NCI-H1417 treated with DMSO at 0.1 percent for 48 hours (cell line): ENCODE measurements at regions not wholly inside any gene's neighbourhood (a gene's known extent, or its start where the extent isn't known, plus 50 kb on each side); places are given as distances from the start of the nearest gene placed in this dataset.
"Not testable (repeated sequence)": the region's sequence is repeated elsewhere in the genome, so short reads cannot be mapped to it uniquely, and the experiment has no call there.

Experiments
- DNase-seq: peaks from one replicate; lab custom pipeline; 2025; lab: John Stamatoyannopoulos, UW

GRCh38 chr2:446963-447530 is 159.2 kb upstream of the ALKAL2 start:
- DNase-seq: no peak

GRCh38 chr2:446303-446874 is 158.5 kb upstream of the ALKAL2 start:
- peak; percentile 60 for DNase-seq

GRCh38 chr2:445896-446295 is 158.0 kb upstream of the ALKAL2 start:
- DNase-seq: no peak

- no peak for DNase-seq
Observed at GRCh38 chr2:444937-445884, 157.3 kb upstream of the ALKAL2 start.

- no peak for DNase-seq
Observed at GRCh38 chr2:443741-444140, 155.8 kb upstream of the ALKAL2 start.

GRCh38 chr2:443216-443615 is 155.3 kb upstream of the ALKAL2 start:
- DNase-seq: no peak

GRCh38 chr2:441258-442022 is 153.5 kb upstream of the ALKAL2 start:
- DNase-seq: no peak

GRCh38 chr2:440403-440740 is 152.5 kb upstream of the ALKAL2 start:
- no peak for DNase-seq

- DNase-seq: no peak
Observed at GRCh38 chr2:439556-440402, 151.9 kb upstream of the ALKAL2 start.

- no peak for DNase-seq
Observed at GRCh38 chr2:439077-439476, 151.2 kb upstream of the ALKAL2 start.

- DNase-seq: peak; percentile 17
Observed at GRCh38 chr2:437756-438393, 150.0 kb upstream of the ALKAL2 start.

GRCh38 chr2:437180-437579 is 149.3 kb upstream of the ALKAL2 start:
- DNase-seq: no peak

- no peak for DNase-seq
Observed at GRCh38 chr2:436205-436604, 148.3 kb upstream of the ALKAL2 start.

GRCh38 chr2:434625-435024 is 146.7 kb upstream of the ALKAL2 start:
- no peak for DNase-seq

GRCh38 chr2:433216-433615 is 145.3 kb upstream of the ALKAL2 start:
- no peak for DNase-seq

GRCh38 chr2:430291-431040 is 142.6 kb upstream of the ALKAL2 start:
- DNase-seq: no peak

- DNase-seq: no peak
Observed at GRCh38 chr2:429575-430254, 141.8 kb upstream of the ALKAL2 start.

- DNase-seq: no peak
Observed at GRCh38 chr2:429142-429541, 141.3 kb upstream of the ALKAL2 start.

GRCh38 chr2:428591-428990 is 140.7 kb upstream of the ALKAL2 start:
- DNase-seq: no peak

- DNase-seq: not testable (repeated sequence)
Observed at GRCh38 chr2:426696-427095, 138.8 kb upstream of the ALKAL2 start.
